ENCODE measurements at regions not wholly inside any gene's neighbourhood (a gene's known extent, or its start where the extent isn't known, plus 50 kb on each side); places are given as distances from the start of the nearest gene placed in this dataset.

DNA sequence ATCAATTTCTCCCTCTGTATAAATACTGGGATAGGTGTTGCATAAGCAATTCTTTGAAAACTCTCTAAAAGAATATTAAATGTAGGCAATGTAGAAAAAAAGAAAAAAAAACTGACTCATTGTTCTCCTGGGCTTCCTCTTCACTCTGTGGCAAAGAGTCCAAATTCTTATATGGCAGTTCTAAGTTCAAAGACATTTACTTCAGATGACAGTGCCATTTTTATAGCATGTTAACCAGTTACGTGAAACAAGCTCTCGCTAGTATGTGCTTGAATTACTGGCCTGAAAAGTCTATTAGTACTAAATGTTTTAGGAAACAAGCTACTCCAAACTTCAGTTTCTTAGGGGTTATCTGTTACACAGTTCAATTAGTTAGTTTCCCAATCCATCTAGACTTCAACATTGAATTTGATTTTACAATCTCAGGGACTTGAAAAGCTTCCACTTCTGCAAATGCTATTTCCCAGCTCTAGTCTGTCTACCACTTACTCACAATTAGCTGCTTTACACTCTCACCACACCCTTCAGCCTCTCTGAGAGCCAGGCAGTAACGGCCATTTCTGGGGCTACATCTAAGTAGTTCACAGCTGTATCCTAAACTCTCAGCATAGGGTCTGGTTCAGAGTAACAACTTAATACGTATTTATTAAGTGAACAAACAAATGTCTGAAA, 100.4 kb downstream of the OGFRL1 start:
- H3K27me3 Mint-ChIP-seq (ENCODE audit: low read depth): peaks cover 7% of the 10 kb centered on the region
- H3K4me1 Mint-ChIP-seq (ENCODE audit: low read depth): no peaks in the 10 kb centered on the region
- no peak overlapping the region for H3K27ac Mint-ChIP-seq

DNA sequence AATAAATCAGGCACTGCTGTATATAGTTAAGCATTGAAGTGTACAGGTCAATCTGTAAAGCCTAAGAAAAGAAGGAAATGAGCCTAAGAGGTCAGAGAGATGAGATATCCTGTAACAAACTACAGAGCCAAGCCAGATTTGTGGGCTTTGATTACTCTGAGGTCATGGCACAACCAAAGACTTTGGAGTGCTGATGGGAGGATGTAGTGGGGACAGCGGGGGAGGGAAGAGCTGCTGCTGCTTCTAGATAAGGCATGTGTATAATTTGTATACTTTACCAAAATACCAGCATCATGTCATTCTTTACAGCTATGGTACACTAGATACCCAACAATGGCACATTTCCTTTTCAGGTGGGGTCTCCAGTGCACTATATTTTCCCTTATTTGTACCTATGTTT, 102.5 kb downstream of the OGFRL1 start:
- no peaks in the 10 kb centered on the region for H3K36me3 Mint-ChIP-seq (ENCODE audit: low read depth)
- H3K4me1 Mint-ChIP-seq (ENCODE audit: low read depth): no peaks in the 10 kb centered on the region
- peaks cover 7% of the 10 kb centered on the region for H3K27me3 Mint-ChIP-seq (ENCODE audit: low read depth)
- no peak overlapping the region for H3K27ac Mint-ChIP-seq
- H3K9me3 Mint-ChIP-seq: no peaks in the 10 kb centered on the region
- H3K4me3 Mint-ChIP-seq: no peak overlapping the region

More for the DNA sequence above, 100.4 kb downstream of the OGFRL1 start:
- H3K4me3 Mint-ChIP-seq: no peak overlapping the region
- H3K36me3 Mint-ChIP-seq (ENCODE audit: low read depth): no peaks in the 10 kb centered on the region
- H3K9me3 Mint-ChIP-seq: no peaks in the 10 kb centered on the region

DNA sequence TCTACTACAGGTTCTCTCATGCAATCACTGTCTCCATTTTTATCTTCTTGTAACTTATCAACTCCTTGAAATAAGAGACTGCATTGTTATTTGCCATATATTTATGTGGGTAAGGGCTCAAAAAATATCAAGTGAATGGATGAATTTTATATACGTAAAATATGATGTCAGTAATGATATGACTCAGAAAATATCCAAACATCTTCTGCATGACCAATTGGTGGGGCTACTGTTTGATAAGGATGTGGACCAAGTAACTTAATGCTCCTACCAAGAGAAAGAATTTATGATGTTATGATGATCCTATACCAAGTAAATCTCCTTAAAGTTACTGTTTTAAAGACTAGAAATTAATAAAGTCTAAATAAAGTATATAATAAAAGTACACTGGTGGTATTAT, 103.7 kb downstream of the OGFRL1 start:
- no peaks in the 10 kb centered on the region for H3K4me1 Mint-ChIP-seq (ENCODE audit: low read depth)
- H3K4me3 Mint-ChIP-seq: no peak overlapping the region
- H3K36me3 Mint-ChIP-seq (ENCODE audit: low read depth): no peaks in the 10 kb centered on the region
- peaks cover 7% of the 10 kb centered on the region for H3K27me3 Mint-ChIP-seq (ENCODE audit: low read depth)
- H3K9me3 Mint-ChIP-seq: no peaks in the 10 kb centered on the region
- no peak overlapping the region for H3K27ac Mint-ChIP-seq

DNA sequence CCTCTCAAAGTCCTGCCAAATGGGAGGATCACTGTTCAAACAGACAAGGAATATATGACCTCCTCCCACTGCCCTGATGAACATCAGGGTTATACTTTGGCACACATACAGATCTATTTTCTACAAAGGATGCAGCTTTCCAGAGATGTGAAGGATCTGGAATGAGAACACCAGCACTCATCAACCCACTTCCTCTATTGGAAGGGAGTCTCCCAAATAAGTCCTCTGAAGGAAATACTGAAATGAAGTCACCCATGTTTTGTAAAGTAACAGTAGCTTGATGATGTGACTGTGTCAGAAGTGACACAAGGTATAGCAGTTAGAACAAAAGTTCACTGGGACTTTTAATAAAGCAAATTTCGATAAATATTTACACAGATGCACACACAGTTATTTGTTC, 104.9 kb downstream of the OGFRL1 start:
- Mint-ChIP-seq H3K4me1 (ENCODE audit: low read depth) (no peaks in the 10 kb centered on the region), H3K36me3 (ENCODE audit: low read depth) (no peaks in the 10 kb centered on the region), H3K4me3 (no peak overlapping the region), H3K27ac (no peak overlapping the region), H3K27me3 (ENCODE audit: low read depth) (peaks cover 7% of the 10 kb centered on the region), H3K9me3 (no peaks in the 10 kb centered on the region)

DNA sequence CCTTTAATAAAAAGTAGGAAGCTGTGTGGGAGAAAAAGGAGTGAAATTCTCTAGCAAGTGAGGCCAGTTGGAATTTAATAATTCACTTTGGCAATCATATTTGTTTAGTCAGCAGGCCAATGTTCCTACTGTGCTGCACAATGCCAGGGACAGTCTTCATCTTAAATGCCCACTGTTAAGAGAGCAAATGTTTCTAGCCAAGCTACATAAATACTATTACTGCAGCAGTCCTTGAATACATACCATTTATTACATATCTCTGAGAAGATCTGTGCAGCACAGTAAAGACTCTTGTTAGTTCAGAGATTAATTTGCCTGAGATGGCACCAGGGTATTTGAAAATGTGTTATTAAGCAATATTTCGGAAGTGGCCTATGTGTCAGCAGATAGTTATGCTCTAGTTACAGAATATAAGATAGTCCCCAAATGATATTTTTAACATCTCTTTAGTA, 105.4 kb downstream of the OGFRL1 start:
- no peak overlapping the region for H3K4me3 Mint-ChIP-seq
- H3K36me3 Mint-ChIP-seq (ENCODE audit: low read depth): no peaks in the 10 kb centered on the region
- H3K27ac Mint-ChIP-seq: no peak overlapping the region
- H3K27me3 Mint-ChIP-seq (ENCODE audit: low read depth): peaks cover 7% of the 10 kb centered on the region
- H3K4me1 Mint-ChIP-seq (ENCODE audit: low read depth): no peaks in the 10 kb centered on the region
- H3K9me3 Mint-ChIP-seq: no peaks in the 10 kb centered on the region

DNA sequence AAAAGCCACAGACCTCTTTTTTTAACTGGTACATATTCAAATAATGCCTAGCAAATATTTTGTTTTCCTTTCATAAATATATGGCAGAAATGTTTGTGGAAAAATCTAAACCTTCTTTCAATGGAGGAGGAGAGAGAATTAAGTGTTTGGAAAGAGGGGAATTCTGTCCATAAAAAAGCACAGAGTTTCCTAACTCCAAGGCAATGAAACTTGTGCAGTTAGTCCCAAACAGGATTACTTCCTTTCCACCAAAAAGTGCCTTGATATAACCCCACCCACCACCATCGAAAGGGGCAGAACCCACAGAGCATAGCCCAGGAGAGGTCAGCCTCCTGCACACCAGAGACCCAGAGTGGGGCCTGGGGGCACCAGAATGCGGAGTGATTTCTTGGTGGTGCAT, 106.3 kb downstream of the OGFRL1 start:
- Mint-ChIP-seq H3K36me3 (ENCODE audit: low read depth) (no peaks in the 10 kb centered on the region), H3K4me3 (no peak overlapping the region), H3K27me3 (ENCODE audit: low read depth) (peaks cover 7% of the 10 kb centered on the region), H3K9me3 (no peaks in the 10 kb centered on the region), H3K4me1 (ENCODE audit: low read depth) (no peaks in the 10 kb centered on the region), H3K27ac (no peak overlapping the region)

DNA sequence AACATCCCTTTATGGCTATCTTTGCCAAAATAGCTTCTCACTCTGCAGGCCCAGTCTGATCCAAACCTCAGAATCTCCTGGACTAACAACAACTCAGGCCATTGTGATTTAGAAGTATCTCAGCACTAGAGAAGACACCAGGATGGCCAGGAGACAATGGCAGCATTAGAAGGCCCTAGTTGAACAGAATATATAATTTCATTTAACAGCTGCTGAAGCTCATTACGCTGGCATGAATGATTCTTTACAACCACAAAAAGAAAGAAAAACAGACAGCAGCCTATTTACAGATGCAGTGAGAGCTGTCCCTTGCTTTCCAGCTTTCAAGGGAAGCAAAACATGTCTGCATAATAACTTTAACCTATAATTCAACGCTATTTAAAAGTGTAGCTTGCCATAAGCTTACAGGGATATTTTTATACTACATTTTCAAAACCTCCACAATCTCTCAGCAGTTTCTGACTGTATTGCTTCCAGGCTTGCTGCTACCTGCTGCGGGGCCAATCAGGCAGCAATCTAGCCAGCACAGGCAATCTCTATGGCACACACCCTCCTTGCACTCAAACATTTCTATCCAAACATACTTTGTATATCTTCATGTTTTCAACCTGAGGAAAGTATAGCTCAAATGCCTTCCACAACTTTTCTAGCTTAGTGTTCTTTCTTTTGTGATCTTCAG, 107.3 kb downstream of the OGFRL1 start:
- Mint-ChIP-seq H3K9me3 (no peaks in the 10 kb centered on the region), H3K4me1 (ENCODE audit: low read depth) (no peaks in the 10 kb centered on the region), H3K4me3 (no peak overlapping the region), H3K27me3 (ENCODE audit: low read depth) (peaks cover 7% of the 10 kb centered on the region), H3K27ac (no peak overlapping the region), H3K36me3 (ENCODE audit: low read depth) (no peaks in the 10 kb centered on the region)

DNA sequence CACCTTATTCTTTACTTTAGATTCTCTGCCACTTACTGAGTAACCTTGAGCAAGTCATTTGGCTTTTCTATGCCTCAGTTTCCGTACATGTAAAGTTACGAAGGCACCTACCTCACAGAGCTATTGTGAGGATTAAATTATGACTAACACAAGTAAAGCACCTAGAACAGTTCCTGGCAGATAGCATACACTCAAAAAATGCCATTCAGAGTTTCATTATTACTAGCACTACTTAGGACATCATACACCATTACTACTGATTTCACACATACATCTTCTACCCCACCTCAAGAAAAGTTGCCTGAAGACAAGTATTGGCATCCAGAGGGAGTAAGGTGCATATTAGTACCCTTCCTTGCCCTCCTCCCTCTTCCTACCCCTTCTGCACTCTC, 107.8 kb downstream of the OGFRL1 start:
- H3K4me1 Mint-ChIP-seq (ENCODE audit: low read depth): no peaks in the 10 kb centered on the region

DNA sequence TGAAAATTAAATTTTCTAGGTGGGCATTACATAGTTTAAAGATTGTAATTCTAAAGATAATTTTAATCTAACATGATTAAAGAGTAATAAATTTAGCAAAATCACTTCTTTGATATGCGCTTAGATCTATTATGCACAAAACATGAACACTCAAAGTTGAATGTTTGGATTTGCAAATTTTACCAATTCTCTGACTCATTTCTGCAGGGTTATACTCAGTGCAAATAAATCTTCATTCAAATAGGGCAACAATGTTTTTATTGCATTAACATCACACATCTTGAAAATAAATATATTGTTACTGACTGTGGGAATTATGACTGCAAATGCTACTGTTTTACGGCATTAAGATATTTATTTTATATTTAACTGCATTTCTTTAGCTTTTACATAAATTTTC, 110.7 kb downstream of the OGFRL1 start:
- Mint-ChIP-seq H3K36me3 (ENCODE audit: low read depth) (no peaks in the 10 kb centered on the region), H3K27ac (no peak overlapping the region), H3K9me3 (no peaks in the 10 kb centered on the region)

More for the DNA sequence above, 107.8 kb downstream of the OGFRL1 start:
- H3K9me3 Mint-ChIP-seq: no peaks in the 10 kb centered on the region
- no peak overlapping the region for H3K4me3 Mint-ChIP-seq
- peaks cover 7% of the 10 kb centered on the region for H3K27me3 Mint-ChIP-seq (ENCODE audit: low read depth)
- H3K36me3 Mint-ChIP-seq (ENCODE audit: low read depth): no peaks in the 10 kb centered on the region
- H3K27ac Mint-ChIP-seq: peak overlapping the region; percentile 12

DNA sequence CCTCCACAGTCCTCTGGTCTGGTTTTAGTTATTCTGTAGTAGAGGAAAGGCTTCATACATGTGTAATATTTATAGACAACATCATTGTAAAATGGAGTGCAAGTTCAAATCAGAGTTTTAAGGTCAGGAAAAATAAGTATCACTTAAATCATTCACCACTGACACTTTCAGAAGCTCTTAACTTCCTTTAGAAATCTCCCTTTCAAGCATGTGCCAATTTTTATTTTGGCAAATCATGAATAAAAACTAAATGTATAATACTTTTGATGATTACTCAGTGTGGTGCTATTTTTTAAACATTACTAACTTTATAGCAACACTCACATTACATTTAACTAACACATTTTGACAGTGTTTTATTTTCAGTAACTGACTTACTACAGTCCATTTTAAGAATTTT, 112.2 kb downstream of the OGFRL1 start:
- H3K27me3 Mint-ChIP-seq (ENCODE audit: low read depth): peaks cover 6% of the 10 kb centered on the region
- H3K9me3 Mint-ChIP-seq: no peaks in the 10 kb centered on the region
- H3K36me3 Mint-ChIP-seq (ENCODE audit: low read depth): no peaks in the 10 kb centered on the region
- no peak overlapping the region for H3K27ac Mint-ChIP-seq
- H3K4me1 Mint-ChIP-seq (ENCODE audit: low read depth): no peaks in the 10 kb centered on the region
- no peak overlapping the region for H3K4me3 Mint-ChIP-seq

More for the DNA sequence above, 110.7 kb downstream of the OGFRL1 start:
- Mint-ChIP-seq H3K27me3 (ENCODE audit: low read depth) (peaks cover 4% of the 10 kb centered on the region), H3K4me3 (no peak overlapping the region), H3K4me1 (ENCODE audit: low read depth) (no peaks in the 10 kb centered on the region)

DNA sequence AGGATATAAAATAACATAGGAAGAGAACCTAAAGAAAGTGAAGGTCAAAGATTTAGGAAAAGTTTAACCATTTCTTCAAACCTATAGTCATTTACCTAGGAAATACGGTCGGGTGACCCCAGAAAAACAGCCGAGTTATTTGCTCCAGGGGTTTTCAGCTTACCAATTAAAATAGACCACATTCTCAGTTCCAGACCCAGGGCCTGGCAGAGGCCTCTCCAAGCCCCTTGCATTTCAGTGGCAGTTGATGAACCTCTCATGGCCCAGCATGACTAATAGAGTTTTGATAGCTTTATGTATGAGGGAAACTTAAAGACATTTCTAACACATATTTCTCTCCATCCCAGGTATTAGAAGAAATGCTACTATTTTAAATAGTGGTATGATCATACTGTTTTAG, 113.5 kb downstream of the OGFRL1 start:
- Mint-ChIP-seq H3K27me3 (ENCODE audit: low read depth) (peaks cover 19% of the 10 kb centered on the region), H3K4me1 (ENCODE audit: low read depth) (no peaks in the 10 kb centered on the region), H3K36me3 (ENCODE audit: low read depth) (no peaks in the 10 kb centered on the region), H3K9me3 (no peaks in the 10 kb centered on the region), H3K4me3 (no peak overlapping the region), H3K27ac (no peak overlapping the region)

DNA sequence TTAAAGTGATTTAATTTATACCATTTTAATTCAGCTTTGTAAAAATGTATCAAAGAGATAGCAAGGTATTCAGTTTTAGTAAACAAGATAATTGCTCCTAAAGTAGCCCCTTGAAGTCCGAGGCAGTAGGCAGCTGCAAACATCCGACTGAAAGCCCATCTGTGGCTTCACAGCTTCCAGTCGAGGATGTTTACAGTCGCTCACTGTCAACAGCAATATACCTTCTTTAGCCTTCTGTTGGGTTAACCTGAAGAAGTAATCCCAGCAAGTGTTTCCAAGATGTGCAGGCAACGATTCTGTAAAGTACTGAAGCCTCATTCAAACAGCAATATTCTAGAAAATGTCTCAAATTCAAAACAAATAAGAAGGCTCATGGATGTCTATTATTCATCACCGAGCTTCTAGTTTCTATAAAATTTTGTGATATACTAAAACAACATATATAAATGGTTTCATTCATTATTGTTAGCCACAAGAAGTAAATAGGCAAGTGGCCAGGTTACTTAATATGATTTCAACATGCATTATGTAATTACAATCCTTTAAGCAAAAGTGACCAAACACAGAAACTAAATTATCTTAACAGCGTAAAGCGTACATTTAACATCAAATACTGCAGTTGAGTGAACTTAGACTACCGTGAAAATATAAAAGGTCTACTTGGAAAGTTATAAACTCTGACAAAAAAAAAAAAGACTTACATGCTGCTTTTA, 115.0 kb downstream of the OGFRL1 start:
- Mint-ChIP-seq H3K36me3 (ENCODE audit: low read depth) (no peaks in the 10 kb centered on the region), H3K4me1 (ENCODE audit: low read depth) (no peaks in the 10 kb centered on the region), H3K4me3 (no peak overlapping the region), H3K27me3 (ENCODE audit: low read depth) (peaks cover 25% of the 10 kb centered on the region), H3K9me3 (no peaks in the 10 kb centered on the region), H3K27ac (no peak overlapping the region)

DNA sequence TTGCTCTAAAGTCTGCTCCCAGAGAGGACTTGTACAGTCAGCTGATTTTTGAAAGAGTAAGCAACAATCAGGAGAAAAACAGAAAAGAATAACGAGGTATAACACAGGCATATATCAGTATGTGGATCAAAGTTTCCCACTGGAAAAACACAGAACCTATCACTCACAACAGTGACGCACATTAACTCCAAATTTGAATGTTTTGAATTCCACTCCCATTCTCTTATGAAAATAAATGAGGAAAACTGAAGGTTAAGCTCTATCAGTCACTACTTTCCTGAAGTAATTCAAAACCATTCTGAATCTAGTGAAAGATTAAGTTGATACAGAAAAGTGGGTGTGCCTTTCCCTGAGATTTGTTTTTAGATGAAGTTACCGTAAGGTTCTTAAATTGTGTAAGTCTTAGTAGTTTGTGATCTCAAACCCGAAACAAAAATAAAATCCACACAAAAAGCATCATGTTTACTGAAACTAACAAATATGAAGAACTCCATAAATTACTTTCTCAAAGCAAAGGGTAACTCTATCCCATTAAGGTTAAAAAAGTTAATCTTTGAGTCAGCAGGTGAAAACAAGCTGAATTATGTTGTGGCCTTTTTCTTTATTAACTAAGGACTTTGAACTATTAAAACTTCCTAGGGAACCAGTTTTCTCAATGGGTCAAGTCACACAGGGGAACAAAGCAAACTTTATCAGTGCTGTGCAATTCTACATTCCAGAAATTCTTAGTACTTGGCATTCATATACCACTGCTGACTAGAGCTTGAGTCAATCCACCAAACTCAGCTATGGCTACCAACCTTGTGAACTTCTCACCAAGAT, 115.7 kb downstream of the OGFRL1 start:
- Mint-ChIP-seq H3K9me3 (peaks cover 8% of the 10 kb centered on the region), H3K27me3 (ENCODE audit: low read depth) (peaks cover 30% of the 10 kb centered on the region)

DNA sequence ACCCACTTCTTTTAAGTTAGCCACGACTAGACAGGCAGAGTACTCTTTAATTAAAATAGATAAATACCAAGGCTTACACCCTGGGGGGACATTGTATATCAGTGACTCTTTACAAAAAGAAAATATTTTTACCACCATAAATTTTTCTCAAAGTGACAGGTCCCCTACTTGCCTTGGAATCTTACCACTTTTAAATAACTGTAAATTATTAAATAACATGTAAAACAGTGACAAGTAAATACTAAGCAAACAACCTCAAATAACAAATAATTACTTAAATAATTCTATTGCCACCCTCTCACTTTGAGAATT, 116.3 kb downstream of the OGFRL1 start:
- H3K27ac Mint-ChIP-seq: no peak overlapping the region
- H3K36me3 Mint-ChIP-seq (ENCODE audit: low read depth): no peaks in the 10 kb centered on the region
- no peaks in the 10 kb centered on the region for H3K4me1 Mint-ChIP-seq (ENCODE audit: low read depth)
- H3K27me3 Mint-ChIP-seq (ENCODE audit: low read depth): peaks cover 30% of the 10 kb centered on the region
- H3K9me3 Mint-ChIP-seq: peaks cover 10% of the 10 kb centered on the region
- H3K4me3 Mint-ChIP-seq: no peak overlapping the region

More for the DNA sequence above, 115.7 kb downstream of the OGFRL1 start:
- Mint-ChIP-seq H3K27ac (no peak overlapping the region), H3K36me3 (ENCODE audit: low read depth) (no peaks in the 10 kb centered on the region), H3K4me3 (no peak overlapping the region), H3K4me1 (ENCODE audit: low read depth) (no peaks in the 10 kb centered on the region)
